HepG2 (cell line): ENCODE measurements at regions not wholly inside any gene's neighbourhood (a gene's known extent, or its start where the extent isn't known, plus 50 kb on each side); places are given as distances from the start of the nearest gene placed in this dataset.

Experiments
- CREB1 ChIP-seq, 2 experiments: fragments of 450-650 bp in 1 of 2; IDR thresholded peaks; 2 replicates each; pipeline ENCODE4 v1.6.1; 2016 to 2017; ENCODE audit warnings: control low read depth in 1 of 2, mild to moderate bottlenecking in 1 of 2, missing compliant biosample characterization in 1 of 2, missing genetic modification characterization in 1 of 2
- CTCF ChIP-seq: sonication (generic); formaldehyde crosslinking; IDR thresholded peaks from 2 replicates; pipeline ENCODE4 v1.5.0; 2020; ENCODE audit warnings: mild to moderate bottlenecking, missing genetic modification reagents, moderate library complexity
- DNMT1 ChIP-seq: sonication (generic); formaldehyde crosslinking; IDR thresholded peaks from 2 replicates; pipeline ENCODE4 v1.5.1; 2020; ENCODE audit warnings: mild to moderate bottlenecking, missing genetic modification reagents
- GPN1 ChIP-seq: sonication (generic); formaldehyde crosslinking; IDR thresholded peaks from 2 replicates; pipeline ENCODE4 v1.5.1; 2020; ENCODE audit warnings: missing genetic modification reagents, borderline replicate concordance
- GTF2F1 ChIP-seq: fragments of 150-350 bp; IDR thresholded peaks from 2 replicates; pipeline ENCODE4 v1.6.1; 2014; ENCODE audit warnings: low read length
- MAX ChIP-seq: IDR thresholded peaks from 2 replicates; pipeline ENCODE4 v1.6.1; 2012; ENCODE audit warnings: inconsistent platforms
- ZNF362 ChIP-seq: sonication (generic); formaldehyde crosslinking; IDR thresholded peaks from 2 replicates; pipeline ENCODE4 v1.4.0; 2020; ENCODE audit warnings: missing genetic modification reagents, mild to moderate bottlenecking, borderline replicate concordance
- ZNF580 ChIP-seq: IDR thresholded peaks from 2 replicates; pipeline ENCODE4 v1.6.1; 2016; ENCODE audit warnings: low read depth, borderline replicate concordance

- TF ChIP-seq CTCF (CRISPR knock-in tag): no peak
- no peak for TF ChIP-seq GPN1 (CRISPR knock-in tag)
- TF ChIP-seq ZNF580 (CRISPR knock-in tag): no peak
- TF ChIP-seq ZNF362 (CRISPR knock-in tag): no peak
- TF ChIP-seq GTF2F1: no peak
- TF ChIP-seq CREB1 (IDR thresholded peaks at IDR 0.05): no peak
- TF ChIP-seq CREB1 (CRISPR knock-in tag; IDR thresholded peaks at IDR 0.05): no peak
- TF ChIP-seq DNMT1: no peak
- no peak for TF ChIP-seq MAX
These were observed 210.4 kb upstream of the PHACTR1 start for GRCh38 chr6:12506159-12506558.
